ENCODE measurements at regions not wholly inside any gene's neighbourhood (a gene's known extent, or its start where the extent isn't known, plus 50 kb on each side); places are given as distances from the start of the nearest gene placed in this dataset.

- no peak overlapping the region for H3K14ac ChIP-seq (ENCODE audit: insufficient read length)
- peak overlapping the region; percentile 98 for H2BK20ac ChIP-seq (ENCODE audit: low read length)
- FAIRE-seq (peak; percentile 95), DNase-seq (ENCODE audit: low read depth in 1 of 2, low spot score in 2 of 2) (peak in 1 of 2 experiments; percentile 67)
- peak overlapping the region; percentile 31; the same call in 1 of the 2 replicates for H2BK15ac ChIP-seq (ENCODE audit: low read length)
- H3K9me3 ChIP-seq (ENCODE audit: insufficient read depth in 2 of 2, low read depth in 1 of 2, low read length in 1 of 2) = peaks cover 6 to 7% of the 10 kb centered on the region in 2 experiments
- no peak overlapping the region for H2BK120ac ChIP-seq (replicated peaks; ENCODE audit: low read depth, low read length)
- H4K91ac ChIP-seq (replicated peaks; ENCODE audit: insufficient read length, low read length) = no peak overlapping the region
- H4K5ac ChIP-seq (ENCODE audit: insufficient read length, low read depth, low read length) = no peak overlapping the region
- no peaks in the 10 kb centered on the region for H3K79me1 ChIP-seq (ENCODE audit: low read depth, low read length)
- no peak overlapping the region for H3K27ac ChIP-seq (ENCODE audit: low read depth, low read length)
- H3K9ac ChIP-seq (replicated peaks in 1 of 4; ENCODE audit: extremely low read depth in 1 of 4, low read depth in 3 of 4, low read length in 3 of 4) = no peak overlapping the region
- H2AK5ac ChIP-seq (ENCODE audit: low read depth, low read length) = no peak overlapping the region
- no peaks in the 10 kb centered on the region for H4K20me1 ChIP-seq (replicated peaks in 1 of 2; ENCODE audit: control insufficient read depth in 1 of 2, insufficient read depth in 2 of 2, low read length in 2 of 2)
- no peak overlapping the region for H2AFZ ChIP-seq (ENCODE audit: low read length)
- POLR2A ChIA-PET (ENCODE audit: partially characterized antibody) = interaction anchor here (1.1 to 2.4 kb wide), 3 partner anchors 8 to 36 kb away, joined by 3 to 7 read pairs (median 5); no protein-coding TSS in a partner anchor
- peak overlapping the region in 2 of 4 experiments; percentile 8 to 15; a peak in 2 of 8 replicates for H3K4me3 ChIP-seq (ENCODE audit: extremely low read depth in 1 of 4, insufficient read depth in 2 of 4, low read depth in 3 of 4, low read length in 4 of 4)
- H3K27me3 ChIP-seq (replicated peaks in 1 of 4; ENCODE audit: control insufficient read depth in 3 of 4, extremely low read depth in 1 of 4, insufficient read depth in 3 of 4, low read length in 3 of 4) = 0 out of 7 replicates have a peak, but pooled peaks cover 0 to 4% (median under 1%) of the 10 kb centered on the region in 4 experiments
- peaks cover 8 to 17% (median 11%) of the 10 kb centered on the region in 4 experiments; a peak in 6 of 7 replicates for H3K4me1 ChIP-seq (replicated peaks in 1 of 4; ENCODE audit: control insufficient read depth in 3 of 4, insufficient read depth in 4 of 4, low read length in 3 of 4)
- H3K18ac ChIP-seq (ENCODE audit: extremely low read depth, low read length) = peak overlapping the region; percentile 73
- no peak overlapping the region for H2BK5ac ChIP-seq (ENCODE audit: low read depth, low read length)
- no peaks in the 10 kb centered on the region for H3K36me3 ChIP-seq (ENCODE audit: control insufficient read depth in 2 of 4, insufficient read depth in 4 of 4, low read length in 3 of 4)
- no peak overlapping the region for H3K56ac ChIP-seq (replicated peaks; ENCODE audit: insufficient read length, low read depth, low read length)
- no peaks in the 10 kb centered on the region for H3K23me2 ChIP-seq (ENCODE audit: low read depth, low read length)
- H4K8ac ChIP-seq (ENCODE audit: extremely low read depth, insufficient read depth, low read length) = no peak overlapping the region
- H3K4me2 ChIP-seq (ENCODE audit: insufficient read depth in 1 of 2, low read depth in 2 of 2, low read length in 2 of 2) = peak overlapping the region; percentile 39
- CTCF ChIA-PET (ENCODE audit: partially characterized antibody) = interaction anchor here (0.6 to 3.4 kb wide), 15 partner anchors 11 to 634 kb away, joined by 3 to 15 read pairs (median 4); no protein-coding TSS in a partner anchor
- peak overlapping the region; percentile 64; the same call in 1 of the 2 replicates for H2BK12ac ChIP-seq (ENCODE audit: low read depth, low read length)
- H3K23ac ChIP-seq (ENCODE audit: insufficient read length) = no peak overlapping the region
- H3K79me2 ChIP-seq (ENCODE audit: control insufficient read depth in 1 of 2, insufficient read depth in 2 of 2, low read length in 2 of 2) = no peaks in the 10 kb centered on the region
- H3K4ac ChIP-seq (replicated peaks; ENCODE audit: insufficient read length, low read depth, low read length) = no peak overlapping the region
- WGBS, 2 experiments (ENCODE audit: extremely low coverage in 1 of 2, insufficient coverage in 1 of 2, insufficient read length in 1 of 2, insufficient replicate concordance in 2 of 2, low coverage in 1 of 2, low lambda C conversion rate in 2 of 2, missing lambda C conversion rate in 1 of 2) = 25% methylated on average over 10 of the region's 10 CpGs; no CpG with 5 or more reads in 1 of the 2 experiments
- no peak for TF ChIP-seq CBX5 (IDR thresholded peaks at IDR 0.05; ENCODE audit: low read depth, low read length)
- no peak for TF ChIP-seq TAF7 (optimal IDR thresholded peaks at IDR 0.05; ENCODE audit: borderline replicate concordance, low read depth, low read length)
- TF ChIP-seq RNF2 (IDR thresholded peaks at IDR 0.05; ENCODE audit: borderline replicate concordance, low read depth, low read length, missing control alignments, poor library complexity, severe bottlenecking) = no peak
- TF ChIP-seq CEBPB (IDR thresholded peaks at IDR 0.05; ENCODE audit: low read depth, low read length) = no peak
- TF ChIP-seq KDM5A (IDR thresholded peaks at IDR 0.05; ENCODE audit: low read length) = no peak
- TF ChIP-seq ZNF274 (IDR thresholded peaks at IDR 0.05; ENCODE audit: borderline replicate concordance, extremely low read depth, low read length) = no peak
- TF ChIP-seq RXRA (IDR thresholded peaks at IDR 0.05; ENCODE audit: insufficient read depth, low read depth, low read length) = no peak
- no peak for TF ChIP-seq POLR2A (IDR thresholded peaks at IDR 0.05; ENCODE audit: control extremely low read depth in 1 of 2, low read depth in 2 of 2, low read length in 2 of 2)
- peak; percentile 90 for TF ChIP-seq KDM1A (IDR thresholded peaks at IDR 0.05; ENCODE audit: borderline replicate concordance, low read length)
- TF ChIP-seq TBP (IDR thresholded peaks at IDR 0.05; ENCODE audit: low read depth, low read length) = no peak
- no peak for TF ChIP-seq POLR2AphosphoS5 (IDR thresholded peaks at IDR 0.05; ENCODE audit: low read depth, low read length)
- TF ChIP-seq SIN3A (conservative IDR thresholded peaks at IDR 0.05 in 1 of 2, IDR thresholded peaks at IDR 0.05 in 1 of 2; ENCODE audit: low read depth in 1 of 2, low read length in 2 of 2) = no peak
- peak; percentile 95 for TF ChIP-seq NANOG (IDR thresholded peaks at IDR 0.05; ENCODE audit: insufficient read depth, low read depth, low read length, poor library complexity, severe bottlenecking)
Observed at GRCh38 chr20:39282619-39283092, 320.5 kb downstream of the DHX35 start.
